ENCODE measurements at regions not wholly inside any gene's neighbourhood (a gene's known extent, or its start where the extent isn't known, plus 50 kb on each side); places are given as distances from the start of the nearest gene placed in this dataset.

GRCh38 chr20:40431112-40431511, 257.9 kb downstream of the MAFB start:
- POLR2A ChIA-PET, result no interaction called here
- no peak for TF ChIP-seq ZNF624 (tag by site-specific recombination; IDR thresholded peaks at IDR 0.05)
- TF ChIP-seq TSHZ1 (tag by site-specific recombination; IDR thresholded peaks at IDR 0.05; ENCODE audit: borderline replicate concordance), result no peak
- TF ChIP-seq ZNF362 (tag by site-specific recombination; IDR thresholded peaks at IDR 0.05), result no peak
- no peak for TF ChIP-seq ZNF26 (tag by site-specific recombination; IDR thresholded peaks at IDR 0.05)
- no peak for TF ChIP-seq KLF1 (tag by site-specific recombination; IDR thresholded peaks at IDR 0.05)
- no peak for TF ChIP-seq ZNF140 (tag by site-specific recombination; IDR thresholded peaks at IDR 0.05)
- no peak for TF ChIP-seq YY2 (tag by site-specific recombination; IDR thresholded peaks at IDR 0.05)
- TF ChIP-seq ZNF37A (tag by site-specific recombination; IDR thresholded peaks at IDR 0.05), result no peak
- no peak for TF ChIP-seq TRIM28 (IDR thresholded peaks at IDR 0.05; ENCODE audit: borderline replicate concordance, low read length)
- TF ChIP-seq ZNF133 (tag by site-specific recombination; IDR thresholded peaks at IDR 0.05), result no peak
- TF ChIP-seq ZNF404 (tag by site-specific recombination; IDR thresholded peaks at IDR 0.05), result no peak
- CTCF ChIA-PET, result interaction anchor here (0.7 kb wide), 1 partner anchor 17 kb away, joined by 3 read pairs; no protein-coding TSS in a partner anchor
- no peak overlapping the region for H3K27ac ChIP-seq (ENCODE audit: extremely low read depth, low read depth, low read length)
- H3K4me3 ChIP-seq (ENCODE audit: low read depth, low read length), result no peak overlapping the region
- no peaks in the 10 kb centered on the region for H3K36me3 ChIP-seq (ENCODE audit: control insufficient read depth in 2 of 2, insufficient read depth in 1 of 2, low read length in 2 of 2)
- no peaks in the 10 kb centered on the region for H3K4me1 ChIP-seq (ENCODE audit: control insufficient read depth, insufficient read depth, low read length)
- no peaks in the 10 kb centered on the region for H3K9me3 ChIP-seq (ENCODE audit: control insufficient read depth, insufficient read depth, low read depth, low read length)

- ChIA-PET CTCF (interaction anchor here (0.7 kb wide), 1 partner anchor 104 kb away, joined by 3 read pairs; no protein-coding TSS in a partner anchor), POLR2A (no interaction called here)
- TF ChIP-seq ZNF513 (tag by site-specific recombination; IDR thresholded peaks at IDR 0.05) (no peak), ZNF211 (tag by site-specific recombination; IDR thresholded peaks at IDR 0.05; ENCODE audit: low read depth) (no peak), ZNF354C (tag by site-specific recombination; IDR thresholded peaks at IDR 0.05; ENCODE audit: borderline replicate concordance, low read depth) (no peak), MEIS1 (CRISPR knock-in tag; IDR thresholded peaks at IDR 0.05; ENCODE audit: borderline replicate concordance) (no peak), ATF2 (tag by site-specific recombination; IDR thresholded peaks at IDR 0.05; ENCODE audit: low read depth) (no peak), ZNF221 (tag by site-specific recombination; IDR thresholded peaks at IDR 0.05; ENCODE audit: borderline replicate concordance) (no peak), EGR2 (tag by site-specific recombination; IDR thresholded peaks at IDR 0.05; ENCODE audit: low read depth) (no peak), ZNF433 (tag by site-specific recombination; IDR thresholded peaks at IDR 0.05; ENCODE audit: low read depth) (no peak), ZNF639 (tag by site-specific recombination; IDR thresholded peaks at IDR 0.05) (no peak), ZNF169 (tag by site-specific recombination; IDR thresholded peaks at IDR 0.05) (no peak), BCL6B (tag by site-specific recombination; IDR thresholded peaks at IDR 0.05) (no peak), OSR2 (tag by site-specific recombination; IDR thresholded peaks at IDR 0.05) (no peak)
Measured at GRCh38 chr20:40427026-40427425, 262.0 kb downstream of the MAFB start.

More at GRCh38 chr20:40427026-40427425, 262.0 kb downstream of the MAFB start:
- no peaks in the 10 kb centered on the region for H3K4me1 ChIP-seq (ENCODE audit: control insufficient read depth, insufficient read depth, low read length)
- H3K4me3 ChIP-seq (ENCODE audit: low read depth, low read length), result no peak overlapping the region
- H3K36me3 ChIP-seq (ENCODE audit: control insufficient read depth in 2 of 2, insufficient read depth in 1 of 2, low read length in 2 of 2), result no peaks in the 10 kb centered on the region
- H3K9me3 ChIP-seq (ENCODE audit: control insufficient read depth, insufficient read depth, low read depth, low read length), result no peaks in the 10 kb centered on the region
- no peak overlapping the region for H3K27ac ChIP-seq (ENCODE audit: extremely low read depth, low read depth, low read length)

Measured in HEK293 (cell line).